DMS153 treated with DMSO at 0.1 percent for 48 hours (cell line): ENCODE measurements at regions not wholly inside any gene's neighbourhood (a gene's known extent, or its start where the extent isn't known, plus 50 kb on each side); places are given as distances from the start of the nearest gene placed in this dataset.
"Not testable (repeated sequence)": the region's sequence is repeated elsewhere in the genome, so short reads cannot be mapped to it uniquely, and the experiment has no call there.

ENCODE experiments used
- DNase-seq: peaks from one replicate; lab custom pipeline; 2025; ENCODE audit not compliant: unreplicated experiment; lab: John Stamatoyannopoulos, UW

DNA sequence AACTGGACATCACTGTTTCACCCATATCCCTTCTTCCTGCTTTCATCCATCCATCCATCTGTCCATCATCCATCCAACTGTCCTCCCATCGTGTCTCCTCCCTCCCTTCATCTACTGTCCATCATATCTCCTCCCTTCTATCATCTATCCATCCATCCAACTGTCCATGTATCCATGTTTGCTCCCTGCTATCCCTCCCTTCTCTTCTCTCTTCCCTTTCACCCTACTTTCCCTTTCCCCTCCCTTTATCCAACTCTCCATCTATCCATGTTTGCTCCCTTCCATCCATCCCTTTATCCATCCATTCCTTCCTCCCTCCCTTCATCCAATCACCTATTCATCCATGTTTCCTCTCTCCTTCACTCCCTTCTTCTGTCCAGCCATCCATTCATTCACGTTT is 92.6 kb upstream of the CTBP2 start:
- DNase-seq = no peak

DNA sequence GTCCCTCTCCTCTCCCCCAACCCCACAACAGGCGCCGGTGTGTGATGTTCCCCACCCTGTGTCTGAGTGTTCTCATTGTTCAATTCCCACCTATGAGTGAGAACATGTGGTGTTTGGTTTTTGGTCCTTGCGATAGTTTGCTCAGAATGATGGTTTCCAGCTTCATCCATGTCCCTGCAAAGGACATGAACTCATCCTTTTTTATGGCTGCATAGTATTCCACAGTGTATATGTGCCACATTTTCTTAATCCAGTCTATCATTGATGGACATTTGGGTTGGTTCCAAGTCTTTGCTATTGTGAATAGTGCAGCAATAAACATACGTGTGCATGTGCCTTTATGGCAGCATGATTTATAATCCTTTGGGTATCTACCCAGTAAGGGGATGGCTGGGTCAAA is 90.5 kb upstream of the CTBP2 start:
- DNase-seq = not testable (repeated sequence)

DNA sequence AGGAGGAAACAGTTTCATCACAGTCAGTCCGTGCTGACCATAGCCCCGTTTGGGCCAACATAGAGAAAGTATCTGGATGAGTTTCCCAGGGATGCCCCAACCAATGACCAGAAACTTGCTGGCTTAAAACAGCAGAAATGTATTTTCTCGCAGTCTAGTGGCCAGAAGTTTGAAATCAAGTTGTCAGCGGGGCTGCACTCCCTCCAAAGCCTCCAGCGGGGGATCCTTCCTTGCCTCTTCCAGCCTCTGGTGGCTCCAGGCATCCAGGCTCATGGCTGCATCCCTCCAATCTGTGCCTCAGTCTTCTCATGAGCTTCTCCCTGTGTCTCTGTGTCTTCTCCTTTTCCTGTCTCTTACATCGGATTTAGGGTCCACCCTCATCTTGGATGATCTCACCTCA is 89.6 kb upstream of the CTBP2 start:
- DNase-seq = no peak

- DNase-seq = no peak
These were observed 88.1 kb upstream of the CTBP2 start for GRCh38 chr10:125248489-125248888.

- no peak for DNase-seq
These were observed 87.2 kb upstream of the CTBP2 start for GRCh38 chr10:125247576-125247975.

DNA sequence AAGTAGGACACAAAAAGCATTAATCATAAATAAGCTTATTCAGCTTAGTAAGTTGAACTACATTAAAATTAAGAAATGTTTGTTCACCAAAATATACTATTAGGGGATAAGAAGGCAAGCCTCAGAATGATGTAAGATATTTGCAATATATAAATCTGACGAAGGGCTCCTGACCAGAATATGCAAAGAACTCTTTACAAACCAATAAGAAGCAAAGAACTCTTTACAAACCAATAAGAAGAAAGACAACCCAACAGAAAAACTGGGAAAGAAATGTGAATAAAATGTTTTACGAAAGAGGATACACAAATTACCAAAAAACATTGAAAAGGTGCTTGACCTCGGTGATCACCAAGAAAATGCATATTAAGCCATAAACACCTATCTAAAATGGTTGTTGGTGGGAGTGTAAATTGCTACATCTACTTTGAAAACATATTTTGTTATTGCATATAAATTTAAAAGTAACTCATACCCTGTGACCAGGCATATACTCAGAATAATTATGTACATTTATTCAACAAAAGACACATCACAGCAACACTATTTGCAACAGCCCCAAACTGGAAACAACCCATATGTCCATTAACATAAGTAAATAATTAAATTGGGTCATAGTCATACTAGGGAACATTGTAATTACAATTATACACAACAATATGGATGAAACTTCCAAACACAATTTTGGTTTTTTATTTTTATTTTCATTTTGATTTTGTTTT is 83.3 kb upstream of the CTBP2 start:
- no peak for DNase-seq

DNA sequence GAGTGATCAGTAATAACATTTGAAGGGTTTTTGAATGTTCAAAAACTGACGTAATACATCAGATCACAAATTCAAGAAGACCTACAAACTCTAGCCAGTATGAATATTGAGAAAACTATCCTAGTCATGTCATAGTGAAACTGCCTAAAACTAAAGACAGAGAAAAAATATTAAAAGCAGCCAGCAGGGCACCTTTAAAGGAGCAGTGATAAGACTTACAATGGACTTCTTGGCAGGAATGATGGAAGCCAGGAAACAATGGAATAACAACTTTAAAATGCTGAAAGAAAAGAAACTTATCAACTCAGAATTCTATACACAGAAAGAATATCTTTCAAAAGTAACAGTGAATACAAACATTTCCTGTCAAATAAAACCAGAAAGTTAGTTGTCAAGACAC is 78.3 kb upstream of the CTBP2 start:
- DNase-seq = no peak

GRCh38 chr10:125236091-125236490 is 75.7 kb upstream of the CTBP2 start:
- no peak for DNase-seq

DNA sequence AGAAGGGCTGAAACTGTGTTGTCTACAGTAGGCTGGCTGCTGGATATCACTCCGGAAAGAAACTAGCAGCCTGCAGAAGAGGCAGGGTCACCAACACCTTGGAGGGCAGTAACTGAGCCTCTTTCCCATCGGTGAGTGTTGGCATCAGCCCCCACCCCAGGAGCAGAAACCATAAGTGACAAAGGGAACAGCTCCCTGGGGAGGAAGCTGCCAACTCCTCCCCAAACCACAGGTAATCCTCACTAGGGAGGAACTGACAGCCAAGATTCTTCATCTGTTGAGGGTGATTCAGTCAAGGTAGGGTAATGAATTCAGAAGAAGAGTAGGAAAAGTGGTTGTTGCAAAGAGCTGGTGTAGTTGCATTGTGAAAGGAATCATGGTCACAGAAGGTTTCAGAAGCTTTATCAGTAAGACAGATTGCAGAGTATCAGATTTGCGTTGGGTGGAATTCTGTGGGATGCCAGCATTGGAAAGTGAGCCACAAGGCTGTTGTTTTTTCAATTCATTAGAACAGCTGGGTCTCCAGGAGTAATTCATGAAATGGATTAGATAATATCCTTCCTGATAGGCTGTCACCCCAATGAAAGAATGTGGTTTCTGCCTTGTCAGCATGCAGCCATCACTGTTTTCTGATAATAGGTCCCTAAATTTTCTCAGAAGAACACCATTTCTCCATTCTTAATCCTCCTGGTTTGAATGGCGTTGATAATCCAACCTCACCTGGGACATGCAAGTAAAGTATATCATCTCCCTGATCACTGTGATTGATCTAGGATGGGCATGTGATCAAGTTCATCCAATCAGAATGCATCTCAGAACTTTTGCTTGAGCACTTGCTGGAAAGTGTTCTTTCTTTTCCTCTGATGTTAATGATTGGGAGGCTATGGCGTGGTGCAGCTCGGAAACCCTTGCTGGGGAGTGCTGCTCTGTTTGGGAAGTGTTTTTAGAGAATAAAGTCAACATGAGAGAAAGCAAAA is 75.0 kb upstream of the CTBP2 start:
- no peak for DNase-seq

DNA sequence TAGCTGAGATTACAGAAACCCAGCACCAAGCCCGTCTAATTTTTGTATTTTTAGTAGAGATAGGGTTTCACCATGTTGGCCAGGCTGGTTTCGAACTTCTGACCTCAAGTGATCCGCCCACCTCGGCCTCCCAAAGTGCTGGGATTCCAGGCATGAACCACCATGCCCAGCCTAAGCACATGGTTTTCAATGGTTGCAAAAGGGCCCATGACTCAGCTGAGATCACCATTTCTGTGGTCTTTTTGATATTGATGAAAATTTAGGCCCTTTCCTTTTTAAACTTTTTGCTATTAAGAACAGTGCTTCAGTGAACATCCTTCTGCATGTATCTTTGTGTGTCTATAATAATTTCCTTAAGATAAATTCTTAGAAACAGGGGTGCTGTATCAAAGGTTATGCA is 74.2 kb upstream of the CTBP2 start:
- DNase-seq = not testable (repeated sequence)

GRCh38 chr10:125233726-125234125 is 73.4 kb upstream of the CTBP2 start:
- DNase-seq = no peak

DNA sequence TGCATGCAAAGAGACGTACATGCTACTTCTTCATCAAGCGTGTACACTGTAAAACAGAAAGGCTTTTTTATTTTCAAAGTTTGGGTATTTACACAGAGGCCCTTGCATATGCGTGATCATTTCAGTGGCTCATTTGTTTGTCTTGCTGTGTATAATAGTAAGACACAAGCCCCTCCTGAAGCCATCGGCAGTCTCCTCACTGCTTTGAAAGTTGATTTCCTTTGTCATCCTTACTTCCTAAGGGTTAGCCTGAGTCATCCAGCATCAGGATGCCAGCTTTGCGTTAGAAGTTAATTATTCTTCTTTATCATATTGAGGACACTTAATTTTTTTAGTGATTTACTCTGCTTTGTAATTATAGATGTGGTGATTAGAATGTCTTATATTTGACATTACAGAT is 72.5 kb upstream of the CTBP2 start:
- no peak for DNase-seq

- DNase-seq = no peak
These were observed 71.6 kb upstream of the CTBP2 start for GRCh38 chr10:125231813-125232475.

DNA sequence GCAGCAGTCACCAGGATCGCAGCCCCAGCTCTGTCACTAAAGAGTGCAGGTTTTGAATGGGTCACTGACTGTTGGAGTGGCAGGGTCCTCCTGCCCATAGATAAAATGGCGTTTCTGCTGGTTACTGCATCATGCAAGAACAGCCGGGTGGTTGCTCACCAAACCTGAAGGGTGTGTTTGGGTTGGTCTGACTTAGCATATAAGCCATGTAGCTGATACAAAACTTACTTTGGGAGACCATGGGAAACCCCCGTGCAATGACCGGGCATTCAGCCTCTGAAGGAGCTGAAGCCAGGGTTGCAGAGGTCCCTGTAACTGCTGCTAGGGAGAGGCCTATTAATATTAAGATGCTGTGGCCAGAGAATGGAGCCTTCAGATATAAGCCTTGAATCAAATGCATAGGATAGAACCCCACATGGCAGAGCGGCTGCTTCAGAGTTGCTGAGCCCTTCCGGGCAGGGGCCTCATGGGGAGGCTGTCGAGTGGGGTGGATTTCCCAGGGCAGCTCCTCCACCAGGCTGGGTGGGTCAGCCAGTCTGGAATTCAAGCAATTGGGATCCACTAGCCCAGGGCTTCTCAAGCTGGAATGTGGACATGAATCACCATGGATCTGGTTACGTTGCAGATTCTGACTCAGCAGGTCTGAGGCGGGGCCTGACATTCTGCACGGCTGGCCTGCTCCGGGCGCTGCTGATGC is 70.9 kb upstream of the CTBP2 start:
- no peak for DNase-seq

- DNase-seq = no peak
These were observed 69.9 kb upstream of the CTBP2 start for GRCh38 chr10:125230251-125230650.

- DNase-seq = not testable (repeated sequence)
These were observed 68.0 kb upstream of the CTBP2 start for GRCh38 chr10:125228245-125228940.

DNA sequence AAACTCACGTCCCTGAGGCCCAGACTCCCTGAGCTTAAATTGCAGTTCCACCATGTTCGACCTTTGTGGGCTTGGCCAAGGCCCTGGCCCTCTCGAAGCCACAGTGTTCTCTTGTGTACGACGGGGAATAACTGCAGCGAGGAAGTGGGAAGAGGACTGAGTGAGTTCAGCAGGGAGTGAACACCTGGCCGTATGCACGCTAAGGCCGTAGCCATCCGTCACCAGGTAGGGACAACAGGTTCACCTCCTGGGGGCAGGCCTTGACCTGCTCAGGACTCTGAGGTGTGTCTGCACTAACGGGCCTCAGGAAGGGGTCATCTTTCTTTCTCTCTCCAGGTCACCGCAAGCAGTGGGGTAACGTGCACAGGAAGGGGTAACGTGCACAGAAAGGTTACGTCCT is 67.2 kb upstream of the CTBP2 start:
- DNase-seq = no peak

GRCh38 chr10:125226823-125227222 is 66.5 kb upstream of the CTBP2 start:
- DNase-seq = no peak

DNA sequence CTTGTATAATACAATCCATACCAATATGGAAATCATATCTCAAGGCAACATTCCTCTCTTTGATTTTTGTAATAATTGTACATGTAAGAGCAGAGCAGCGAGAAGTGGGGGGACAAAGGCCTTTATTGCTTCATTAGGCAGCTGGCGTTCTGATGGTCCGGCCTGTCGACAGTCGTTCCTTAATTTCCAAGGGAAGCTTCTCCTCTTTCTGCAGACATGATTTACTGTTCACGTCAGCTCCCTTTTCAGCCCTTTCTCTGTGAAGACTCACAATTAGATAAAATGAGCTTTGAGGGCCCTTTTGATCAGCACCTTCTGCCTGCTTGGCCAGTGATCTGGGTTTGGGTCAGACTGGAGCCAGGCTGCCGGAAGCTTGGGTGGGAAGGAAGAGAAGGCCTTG is 65.6 kb upstream of the CTBP2 start:
- no peak for DNase-seq

GRCh38 chr10:125225051-125225450 is 64.7 kb upstream of the CTBP2 start:
- DNase-seq = no peak
